GM21515 (cell line): ENCODE measurements at regions not wholly inside any gene's neighbourhood (a gene's known extent, or its start where the extent isn't known, plus 50 kb on each side); places are given as distances from the start of the nearest gene placed in this dataset.
A peak's percentile ranks its signal among the peaks of the same experiment; 100 is the strongest.
"Not testable (repeated sequence)": the region's sequence is repeated elsewhere in the genome, so short reads cannot be mapped to it uniquely, and the experiment has no call there.

Experiments used
- ATAC-seq: cut with Tn5 transposase; IDR thresholded peaks from one replicate; pipeline ENCODE4 v1.9.1; 2021; ENCODE audit not compliant: unreplicated experiment

GRCh38 chr2:230593765-230594164 is 118.9 kb upstream of the CAB39 start:
- ATAC-seq: no peak

GRCh38 chr2:230594286-230594840 is 118.3 kb upstream of the CAB39 start:
- no peak for ATAC-seq

GRCh38 chr2:230599853-230600252 is 112.8 kb upstream of the CAB39 start:
- no peak for ATAC-seq

- ATAC-seq: no peak
Measured at GRCh38 chr2:230600285-230600684, 112.4 kb upstream of the CAB39 start.

GRCh38 chr2:230600881-230601280 is 111.8 kb upstream of the CAB39 start:
- ATAC-seq: no peak

- ATAC-seq: peak; percentile 67
Measured at GRCh38 chr2:230601510-230601909, 111.1 kb upstream of the CAB39 start.

DNA sequence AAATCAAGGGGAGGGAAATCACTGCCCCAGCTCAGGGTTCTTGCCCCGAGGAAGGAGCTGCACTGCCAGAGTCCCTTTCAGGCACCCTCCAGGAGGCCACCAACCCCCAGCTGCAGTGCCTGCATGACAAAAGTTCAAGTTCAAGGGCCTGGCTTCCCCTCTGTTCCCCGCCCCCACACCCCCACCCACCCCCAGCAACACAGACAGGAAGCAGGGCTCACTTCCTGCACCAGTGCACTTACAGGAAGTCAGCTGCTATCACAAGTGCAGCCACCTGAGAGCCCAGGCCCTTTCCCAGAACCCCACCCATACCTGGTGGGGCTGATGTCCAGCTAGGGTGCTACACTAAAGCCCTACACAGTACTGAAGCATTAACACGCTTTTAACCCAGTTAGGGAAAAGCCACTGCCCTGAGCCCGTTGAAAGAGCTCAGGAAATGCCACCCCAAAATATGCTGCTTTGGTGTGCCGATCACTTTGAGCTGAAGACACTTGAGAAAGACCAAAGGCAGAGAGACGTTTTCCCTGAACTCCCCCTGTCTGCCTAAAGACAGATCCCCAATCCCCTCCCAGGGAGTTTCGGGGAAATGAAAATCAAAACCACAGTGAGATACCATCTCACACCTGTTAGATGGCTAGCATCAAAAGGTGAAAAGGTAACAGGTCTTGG is 109.9 kb upstream of the CAB39 start:
- ATAC-seq: peak; percentile 59

DNA sequence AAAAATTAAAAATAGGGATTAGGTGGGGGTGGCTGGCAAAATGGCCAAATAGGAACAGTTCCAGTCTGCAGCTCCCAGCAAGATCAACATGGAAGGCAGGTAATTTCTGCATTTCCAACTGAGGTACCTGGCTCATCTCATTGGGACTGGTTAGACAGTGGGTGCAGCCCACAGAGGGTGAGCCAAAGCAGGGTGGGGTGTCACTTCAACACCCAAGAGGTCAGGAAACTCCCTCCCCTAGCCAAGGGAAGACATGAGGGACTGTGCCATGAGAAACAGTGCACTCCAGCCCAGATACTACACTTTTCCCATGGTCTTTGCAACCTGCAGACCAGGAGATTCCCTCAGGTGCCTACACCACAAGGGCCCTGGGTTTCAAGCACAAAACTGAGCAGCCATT is 109.3 kb upstream of the CAB39 start:
- not testable (repeated sequence) for ATAC-seq

DNA sequence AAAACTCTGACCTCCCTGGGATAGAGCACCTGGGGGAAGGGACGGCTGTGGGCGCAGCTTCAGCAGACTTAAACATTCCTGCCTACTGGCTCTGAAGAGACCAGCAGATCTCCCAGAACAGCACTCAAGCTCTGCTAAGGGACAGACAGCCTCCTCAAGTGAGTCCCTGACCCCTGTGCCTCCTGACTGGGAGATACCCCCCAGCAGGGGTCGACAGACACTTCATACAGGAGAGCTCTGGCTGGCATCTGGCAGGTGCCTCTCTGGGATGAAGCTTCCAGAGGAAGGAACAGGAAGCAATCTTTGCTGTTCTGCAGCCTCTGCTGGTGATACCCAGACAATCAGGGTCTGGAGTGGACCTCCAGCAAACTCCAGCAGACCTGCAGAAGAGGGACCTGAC is 108.5 kb upstream of the CAB39 start:
- not testable (repeated sequence) for ATAC-seq

DNA sequence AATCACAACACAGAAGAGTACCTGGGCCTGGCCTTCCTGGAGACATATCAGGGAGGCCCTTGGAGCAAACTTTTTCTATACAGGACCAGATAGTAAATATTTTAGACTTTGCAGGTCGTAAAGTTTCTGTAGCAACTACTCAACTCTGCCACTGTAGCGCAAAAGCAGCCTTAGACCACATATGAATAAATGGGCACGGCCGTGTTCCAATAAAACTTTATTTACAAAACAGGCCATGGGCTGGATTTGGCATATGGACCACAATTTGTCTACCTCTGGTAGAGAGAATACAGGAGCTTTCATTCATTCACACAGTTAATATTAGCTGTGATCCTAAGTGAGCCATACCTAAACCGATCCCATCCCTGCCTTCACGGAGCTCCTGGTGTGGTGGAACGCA is 98.6 kb upstream of the CAB39 start:
- no peak for ATAC-seq

DNA sequence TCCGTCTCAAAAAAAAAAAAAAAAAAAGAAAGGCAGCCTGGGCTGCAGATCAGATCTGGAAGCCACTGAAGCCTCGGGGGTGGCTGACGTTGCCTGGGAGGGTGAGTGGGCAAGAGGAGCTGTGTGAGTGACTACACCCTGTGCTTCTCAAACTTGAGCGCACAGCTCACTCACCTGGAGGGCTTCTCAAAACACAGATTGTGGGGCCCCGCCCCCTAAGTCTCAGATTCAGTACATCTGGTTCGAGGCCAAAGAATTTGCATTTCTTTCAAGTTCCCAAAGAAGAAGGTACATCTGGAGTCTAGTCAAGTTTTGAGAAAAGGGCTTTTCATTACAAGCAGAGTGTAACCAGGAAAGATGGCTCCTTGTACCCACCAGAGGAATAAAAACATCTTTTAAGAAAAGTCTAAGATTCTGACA is 97.7 kb upstream of the CAB39 start:
- peak; percentile 91 for ATAC-seq

DNA sequence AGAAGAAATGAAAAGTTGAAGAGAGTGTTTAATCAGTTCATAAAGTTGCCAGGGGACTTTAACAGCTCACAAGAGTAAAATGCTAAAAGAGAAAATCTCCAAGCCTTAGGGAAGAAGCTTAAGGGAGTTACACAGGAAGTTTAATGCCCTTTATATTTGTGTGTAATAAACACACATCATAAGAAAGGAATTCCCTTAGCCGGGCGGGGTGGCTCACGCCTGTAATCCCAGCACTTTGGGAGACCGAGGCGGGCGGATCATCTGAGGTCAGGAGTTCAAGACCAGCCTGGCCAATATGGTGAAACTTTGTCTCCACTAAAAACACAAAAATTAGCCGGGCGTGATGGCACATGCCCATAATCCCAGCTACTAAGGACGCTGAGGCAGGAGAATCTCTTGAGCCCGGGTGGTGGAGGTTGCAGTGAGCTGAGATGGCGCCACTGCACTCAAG is 95.4 kb upstream of the CAB39 start:
- not testable (repeated sequence) for ATAC-seq

DNA sequence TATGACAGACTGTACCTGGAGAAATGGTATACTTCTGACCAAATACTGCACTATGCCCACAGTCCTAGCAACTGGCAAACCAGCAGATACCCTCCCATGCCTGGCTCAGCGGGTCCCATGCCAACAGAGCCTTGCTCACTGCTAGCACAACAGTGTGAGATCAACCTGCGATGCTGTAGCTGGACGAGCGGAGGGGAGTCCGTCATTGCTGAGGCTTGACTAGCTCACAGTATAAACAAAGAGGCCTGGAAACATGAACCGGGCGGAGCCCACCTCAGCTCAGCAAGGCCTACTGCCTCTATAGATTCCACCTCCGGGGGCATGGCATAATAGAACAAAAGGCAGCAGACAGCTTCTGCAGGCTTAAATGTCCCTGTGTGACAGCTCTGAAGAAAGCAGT is 93.2 kb upstream of the CAB39 start:
- no peak for ATAC-seq

GRCh38 chr2:230625220-230625619 is 87.4 kb upstream of the CAB39 start:
- not testable (repeated sequence) for ATAC-seq

GRCh38 chr2:230627091-230627490 is 85.6 kb upstream of the CAB39 start:
- not testable (repeated sequence) for ATAC-seq

DNA sequence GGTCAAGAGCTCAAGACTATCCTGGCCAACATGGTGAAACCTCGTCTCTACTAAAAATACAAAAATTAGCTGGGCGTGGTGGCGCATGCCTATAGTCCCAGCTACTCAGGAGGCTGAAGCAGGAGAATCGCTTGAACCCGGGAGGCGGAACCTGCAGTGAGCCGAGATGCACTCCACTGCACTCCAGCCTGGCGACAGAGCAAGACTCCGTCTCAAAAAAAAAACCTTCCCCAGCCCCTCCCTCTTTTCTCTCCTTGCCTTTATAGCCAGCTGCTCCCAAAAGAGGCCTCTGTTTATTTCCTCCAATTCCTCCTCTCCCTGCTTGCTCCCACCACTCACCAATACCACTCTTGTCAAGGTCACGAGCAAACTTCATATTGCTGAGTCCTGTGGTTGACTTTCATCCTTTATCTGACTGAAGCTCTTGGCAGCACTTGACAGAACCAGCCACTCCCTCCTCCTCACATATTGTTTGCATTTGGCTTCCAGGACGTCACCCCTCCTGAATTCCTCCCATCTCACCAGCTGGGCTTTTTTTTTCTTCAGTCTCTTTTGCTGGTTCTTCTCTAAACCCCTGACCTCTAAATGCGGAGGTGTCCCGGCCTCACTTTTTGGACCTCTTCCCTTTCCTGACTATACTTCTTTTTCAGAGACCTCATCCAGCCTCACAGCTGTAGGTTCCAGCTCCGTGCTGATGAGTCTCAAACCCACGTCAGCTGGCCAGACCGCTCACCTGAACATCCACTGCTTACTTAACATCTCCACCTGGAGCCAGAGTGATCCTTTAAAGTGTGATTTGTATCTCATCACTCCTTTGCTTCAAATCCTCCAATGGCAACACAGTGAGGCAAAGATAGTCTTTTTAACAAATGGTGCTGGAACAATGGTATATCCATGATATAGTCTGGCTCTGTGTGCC is 84.6 kb upstream of the CAB39 start:
- no peak for ATAC-seq

DNA sequence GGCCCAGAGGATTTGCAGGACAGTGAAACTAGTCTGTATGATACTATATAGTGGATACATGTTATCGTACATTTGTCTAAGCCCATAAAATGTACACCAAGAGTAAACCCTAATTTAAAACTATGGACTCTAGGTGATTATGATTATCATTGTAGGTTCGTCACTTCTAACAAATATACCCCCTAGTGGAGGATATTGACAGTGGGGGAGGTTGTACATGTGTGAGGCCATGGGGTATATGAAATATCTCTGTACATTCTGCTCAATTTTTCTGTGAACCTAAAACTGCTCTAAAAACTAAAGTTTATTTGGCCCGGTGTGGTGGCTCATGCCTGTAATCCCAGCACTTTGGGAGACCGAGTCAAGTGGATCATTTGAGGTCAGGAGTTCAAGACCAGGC is 81.2 kb upstream of the CAB39 start:
- ATAC-seq: no peak

DNA sequence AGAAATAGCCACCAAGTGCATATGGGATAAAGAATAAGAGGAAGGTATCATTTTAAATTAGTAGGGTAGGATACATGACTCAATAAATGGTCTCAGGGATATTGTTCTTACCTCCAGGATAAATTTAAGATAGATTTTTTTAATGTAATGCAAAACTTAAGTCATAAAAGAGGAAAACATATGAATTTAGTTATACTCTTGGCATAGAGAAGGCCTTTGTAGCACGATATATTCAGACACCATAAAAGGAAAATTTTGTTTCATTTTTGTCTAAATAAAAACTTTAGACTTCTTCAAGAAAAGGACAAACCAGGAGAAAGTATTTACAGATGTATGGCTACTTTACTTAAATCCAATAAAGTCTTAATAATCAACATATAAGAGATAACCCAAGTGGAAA is 78.5 kb upstream of the CAB39 start:
- no peak for ATAC-seq

GRCh38 chr2:230634721-230635313 is 77.8 kb upstream of the CAB39 start:
- not testable (repeated sequence) for ATAC-seq

- ATAC-seq: no peak
Measured at GRCh38 chr2:230636684-230637271, 75.9 kb upstream of the CAB39 start.

DNA sequence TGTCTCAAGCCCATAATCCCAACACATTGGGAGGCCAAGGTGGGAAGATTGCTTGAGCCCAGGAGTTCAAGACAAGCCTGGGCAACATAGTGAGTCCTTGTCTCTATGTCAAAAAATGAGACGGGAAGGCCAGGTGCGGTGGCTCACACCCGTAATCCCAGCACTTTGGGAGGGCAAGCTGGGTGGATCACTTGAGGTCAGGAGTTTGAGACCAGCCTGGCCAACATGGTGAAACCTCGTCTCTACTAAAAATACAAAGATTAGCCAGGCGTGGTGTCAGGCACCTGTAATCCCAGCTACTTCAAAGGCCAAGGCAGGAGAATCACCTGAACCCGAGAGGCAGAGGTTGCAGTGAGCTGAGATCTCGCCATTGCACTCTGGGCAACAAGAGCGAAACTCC is 75.2 kb upstream of the CAB39 start:
- not testable (repeated sequence) for ATAC-seq
